ENCODE measurements at regions not wholly inside any gene's neighbourhood (a gene's known extent, or its start where the extent isn't known, plus 50 kb on each side); places are given as distances from the start of the nearest gene placed in this dataset.

GRCh38 chr14:87687420-87687819, 305.6 kb downstream of the GALC start:
- Histone ChIP-seq H2AFZ (no peak overlapping the region), H3F3A (ENCODE audit: insufficient read depth, low read depth) (no peaks in the 10 kb centered on the region), H3K36me3 (ENCODE audit: low read depth) (no peaks in the 10 kb centered on the region), H3K27ac (no peak overlapping the region), H3K4me1 (replicated peaks; ENCODE audit: insufficient read depth) (no peaks in the 10 kb centered on the region), H3K4me3 (no peak overlapping the region), H3K9me3 (ENCODE audit: insufficient read depth, low read depth) (no peaks in the 10 kb centered on the region), H3K27me3 (ENCODE audit: insufficient read depth, low read depth) (no peaks in the 10 kb centered on the region), H3K4me2 (no peak overlapping the region), H3K9me2 (ENCODE audit: insufficient read depth) (no peaks in the 10 kb centered on the region), H3K79me2 (ENCODE audit: low read depth) (no peaks in the 10 kb centered on the region), H4K20me1 (ENCODE audit: insufficient read depth) (no peaks in the 10 kb centered on the region)
- intact Hi-C loops (cut with micrococcal nuclease; ENCODE audit: unreplicated experiment) = no loop called here
- BruUV-seq (replicated peaks) = no TSS peak
- TF ChIP-seq EZH2 (IDR thresholded peaks at IDR 0.05; ENCODE audit: low read depth) (no peak), CTCF (conservative IDR thresholded peaks at IDR 0.05) (no peak)
- ChIA-PET POLR2A (ENCODE audit: unreplicated experiment) (no interaction called here), CTCF (no interaction called here)
- no peak for DNase-seq

GRCh38 chr14:87686746-87687145, 306.2 kb downstream of the GALC start:
- Histone ChIP-seq H3K9me3 (ENCODE audit: insufficient read depth, low read depth) (no peaks in the 10 kb centered on the region), H3K9me2 (ENCODE audit: insufficient read depth) (no peaks in the 10 kb centered on the region), H3F3A (ENCODE audit: insufficient read depth, low read depth) (no peaks in the 10 kb centered on the region), H3K4me1 (replicated peaks; ENCODE audit: insufficient read depth) (no peaks in the 10 kb centered on the region), H3K36me3 (ENCODE audit: low read depth) (no peaks in the 10 kb centered on the region), H3K4me3 (no peak overlapping the region), H3K27me3 (ENCODE audit: insufficient read depth, low read depth) (no peaks in the 10 kb centered on the region), H2AFZ (no peak overlapping the region), H3K4me2 (no peak overlapping the region), H3K27ac (no peak overlapping the region), H3K79me2 (ENCODE audit: low read depth) (no peaks in the 10 kb centered on the region), H4K20me1 (ENCODE audit: insufficient read depth) (no peaks in the 10 kb centered on the region)
- BruUV-seq (replicated peaks) = no TSS peak
- intact Hi-C loops (cut with micrococcal nuclease; ENCODE audit: unreplicated experiment) = no loop called here
- TF ChIP-seq CTCF (conservative IDR thresholded peaks at IDR 0.05) (no peak), EZH2 (IDR thresholded peaks at IDR 0.05; ENCODE audit: low read depth) (no peak)
- CTCF ChIA-PET = no interaction called here
- no peak for DNase-seq
- POLR2A ChIA-PET (ENCODE audit: unreplicated experiment) = no interaction called here

- no peaks in the 10 kb centered on the region for H3K4me1 ChIP-seq (replicated peaks; ENCODE audit: insufficient read depth)
- H2AFZ ChIP-seq = no peak overlapping the region
- no peaks in the 10 kb centered on the region for H3F3A ChIP-seq (ENCODE audit: insufficient read depth, low read depth)
- no peak overlapping the region for H3K4me2 ChIP-seq
- H3K27me3 ChIP-seq (ENCODE audit: insufficient read depth, low read depth) = no peaks in the 10 kb centered on the region
- no peaks in the 10 kb centered on the region for H3K36me3 ChIP-seq (ENCODE audit: low read depth)
- TF ChIP-seq CTCF (conservative IDR thresholded peaks at IDR 0.05) (no peak), EZH2 (IDR thresholded peaks at IDR 0.05; ENCODE audit: low read depth) (no peak)
- intact Hi-C loops (cut with micrococcal nuclease; ENCODE audit: unreplicated experiment) = no loop called here
- CTCF ChIA-PET = no interaction called here
- no peak overlapping the region for H3K4me3 ChIP-seq
- POLR2A ChIA-PET (ENCODE audit: unreplicated experiment) = no interaction called here
- no peaks in the 10 kb centered on the region for H3K9me3 ChIP-seq (ENCODE audit: insufficient read depth, low read depth)
- H3K79me2 ChIP-seq (ENCODE audit: low read depth) = no peaks in the 10 kb centered on the region
- BruUV-seq (replicated peaks) = no TSS peak
- no peaks in the 10 kb centered on the region for H4K20me1 ChIP-seq (ENCODE audit: insufficient read depth)
- no peak overlapping the region for H3K27ac ChIP-seq
- no peak for DNase-seq
- H3K9me2 ChIP-seq (ENCODE audit: insufficient read depth) = no peaks in the 10 kb centered on the region
These were observed 313.1 kb downstream of the GALC start for GRCh38 chr14:87679866-87680265.

Measured in PC-9 (cell line).